Vagina (tissue), 2 donors: ENCODE measurements at regions not wholly inside any gene's neighbourhood (a gene's known extent, or its start where the extent isn't known, plus 50 kb on each side); places are given as distances from the start of the nearest gene placed in this dataset.

ENCODE experiments used
- CTCF ChIP-seq, 3 experiments: fragments of 450-650 bp in 2 of 3; fragments of 200-600 bp in 1 of 3; sonication (generic) in 1 of 3; IDR thresholded peaks; one replicate each; pipeline ENCODE4 v1.5.1; 2017 to 2019; ENCODE audit warnings: antibody characterized with exemption in 3 of 3, mild to moderate bottlenecking in 2 of 3, moderate library complexity in 2 of 3
- POLR2A ChIP-seq, 2 donors: fragments of 450-650 bp; IDR thresholded peaks; one replicate each; pipeline ENCODE4 v1.6.1; 2017; ENCODE audit warnings: antibody characterized with exemption in 2 of 2, mild to moderate bottlenecking in 2 of 2, moderate library complexity in 2 of 2
- POLR2AphosphoS5 ChIP-seq, 2 donors: sonication (generic); formaldehyde crosslinking; IDR thresholded peaks; one replicate each; pipeline ENCODE4 v1.9.0; 2017; ENCODE audit warnings: antibody characterized with exemption in 2 of 2, mild to moderate bottlenecking in 2 of 2, low read depth in 1 of 2; ENCODE audit not compliant: insufficient read depth in 1 of 2

GRCh38 chr22:19635644-19636043 is 78.7 kb upstream of the SEPTIN5 start:
- no peak for TF ChIP-seq CTCF (IDR thresholded peaks at IDR 0.05)
- TF ChIP-seq POLR2A (IDR thresholded peaks at IDR 0.05), result no peak
- TF ChIP-seq POLR2AphosphoS5 (IDR thresholded peaks at IDR 0.05; ENCODE audit: insufficient read depth in 1 of 2, low read depth in 1 of 2), result no peak
